C4-2B (cell line): ENCODE measurements at regions not wholly inside any gene's neighbourhood (a gene's known extent, or its start where the extent isn't known, plus 50 kb on each side); places are given as distances from the start of the nearest gene placed in this dataset.
"Not testable (repeated sequence)": the region's sequence is repeated elsewhere in the genome, so short reads cannot be mapped to it uniquely, and the experiment has no call there.

Experiments used
- H3K27ac ChIP-seq: fragments of 450-650 bp; 2 replicates; pipeline ENCODE4 v1.5.1; 2017
- ZFX ChIP-seq: fragments of 450-650 bp; IDR thresholded peaks from 2 replicates; pipeline ENCODE4 v1.6.1; 2017
- TF ChIP-seq, protein P1 (sequence below): fragments of 450-650 bp; conservative IDR thresholded peaks from 2 replicates; pipeline ENCODE4 v1.5.1; 2017; ENCODE audit warnings: mild to moderate bottlenecking

DNA sequence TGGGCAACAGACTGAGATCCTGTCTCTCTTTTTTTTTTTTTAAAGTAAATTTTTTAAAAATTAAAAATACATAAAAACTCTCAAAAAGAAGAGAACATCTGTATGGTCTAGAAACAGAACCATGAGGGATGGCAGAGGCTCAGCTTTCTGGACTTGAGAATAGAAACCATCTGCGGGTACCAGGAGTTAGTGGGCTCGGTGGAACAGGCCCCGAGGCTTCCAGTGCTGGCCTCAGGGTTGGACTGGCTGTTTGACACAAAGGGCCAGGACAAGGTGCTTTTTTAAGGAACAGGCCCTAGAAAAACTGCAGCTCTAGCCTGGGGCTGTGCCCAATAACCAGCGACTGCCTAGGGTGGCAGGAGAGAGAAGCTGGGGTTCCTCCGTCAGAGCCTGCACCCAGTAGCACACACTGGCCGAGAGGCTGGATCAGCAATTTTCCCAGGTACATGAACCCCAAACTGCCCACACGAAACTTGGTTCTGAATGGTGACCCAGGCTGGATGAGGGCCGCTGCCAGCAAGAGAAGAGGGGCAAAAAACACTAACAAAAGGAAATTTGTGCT lies 131.0 kb upstream of the OLIG3 start:
- TF ChIP-seq, protein P1, sequence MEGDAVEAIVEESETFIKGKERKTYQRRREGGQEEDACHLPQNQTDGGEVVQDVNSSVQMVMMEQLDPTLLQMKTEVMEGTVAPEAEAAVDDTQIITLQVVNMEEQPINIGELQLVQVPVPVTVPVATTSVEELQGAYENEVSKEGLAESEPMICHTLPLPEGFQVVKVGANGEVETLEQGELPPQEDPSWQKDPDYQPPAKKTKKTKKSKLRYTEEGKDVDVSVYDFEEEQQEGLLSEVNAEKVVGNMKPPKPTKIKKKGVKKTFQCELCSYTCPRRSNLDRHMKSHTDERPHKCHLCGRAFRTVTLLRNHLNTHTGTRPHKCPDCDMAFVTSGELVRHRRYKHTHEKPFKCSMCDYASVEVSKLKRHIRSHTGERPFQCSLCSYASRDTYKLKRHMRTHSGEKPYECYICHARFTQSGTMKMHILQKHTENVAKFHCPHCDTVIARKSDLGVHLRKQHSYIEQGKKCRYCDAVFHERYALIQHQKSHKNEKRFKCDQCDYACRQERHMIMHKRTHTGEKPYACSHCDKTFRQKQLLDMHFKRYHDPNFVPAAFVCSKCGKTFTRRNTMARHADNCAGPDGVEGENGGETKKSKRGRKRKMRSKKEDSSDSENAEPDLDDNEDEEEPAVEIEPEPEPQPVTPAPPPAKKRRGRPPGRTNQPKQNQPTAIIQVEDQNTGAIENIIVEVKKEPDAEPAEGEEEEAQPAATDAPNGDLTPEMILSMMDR = no peak
- no peak for TF ChIP-seq ZFX
- H3K27ac ChIP-seq = no peak overlapping the region

DNA sequence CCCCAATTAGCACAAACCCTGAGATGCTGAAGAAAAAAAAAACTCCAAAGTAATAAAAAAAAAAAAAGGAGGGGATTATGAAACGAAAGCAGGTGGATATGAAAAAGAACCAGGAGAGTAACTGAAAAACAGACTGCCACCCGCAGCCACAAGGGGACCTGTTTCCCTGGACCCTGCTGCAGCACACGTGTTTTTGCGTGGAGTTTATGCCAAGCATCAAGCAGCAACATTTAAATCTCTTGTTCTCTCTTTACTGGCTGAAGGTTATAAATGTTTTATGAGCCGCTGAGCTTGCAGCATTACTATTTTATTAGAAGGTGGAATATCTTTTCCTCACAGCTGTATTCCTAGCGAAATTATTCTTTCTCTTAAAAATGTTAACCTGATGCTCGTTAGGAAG lies 131.6 kb upstream of the OLIG3 start:
- no peak for TF ChIP-seq ZFX
- TF ChIP-seq, protein P1 = peak; percentile 51
- no peak overlapping the region for H3K27ac ChIP-seq

DNA sequence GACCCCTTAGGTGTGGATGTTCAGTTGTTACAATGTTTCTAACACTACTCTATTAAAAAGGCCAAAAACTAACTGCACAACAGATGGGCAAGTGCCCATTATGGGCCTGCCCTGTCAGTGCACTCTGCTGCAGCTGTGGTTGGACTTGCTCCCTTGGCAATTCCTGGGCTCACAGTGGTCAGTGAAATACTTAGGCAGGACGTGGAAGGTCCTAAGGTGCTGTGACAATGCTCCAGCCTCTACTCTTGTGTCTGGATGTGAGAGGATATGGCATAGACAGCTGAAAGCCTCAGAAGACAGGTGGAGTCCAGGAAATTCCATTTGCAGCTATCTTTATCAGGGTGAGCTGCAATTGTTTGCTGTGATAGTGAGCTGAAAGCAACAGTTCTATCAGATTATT lies 136.5 kb upstream of the OLIG3 start:
- H3K27ac ChIP-seq = no peak overlapping the region
- TF ChIP-seq, protein P1 = no peak
- no peak for TF ChIP-seq ZFX

DNA sequence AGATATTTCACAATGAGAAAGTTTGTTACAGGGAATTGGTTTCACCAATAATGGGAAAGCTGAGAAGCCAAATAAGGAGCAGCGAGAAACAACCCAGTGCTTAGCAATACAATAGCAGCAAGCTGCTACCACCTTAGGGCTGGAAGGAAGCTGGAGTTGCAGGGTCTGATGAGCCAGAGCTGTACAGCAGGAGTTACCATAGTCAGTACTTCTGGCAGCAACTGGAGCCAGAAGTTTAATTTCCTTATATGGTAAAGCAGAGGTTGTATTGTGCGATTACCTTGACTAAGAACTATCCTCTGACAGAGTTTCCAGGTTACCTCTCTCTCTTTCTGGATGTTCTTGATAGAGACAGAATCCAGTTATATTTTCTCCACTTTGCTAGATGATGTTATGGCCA lies 137.1 kb upstream of the OLIG3 start:
- no peak overlapping the region for H3K27ac ChIP-seq
- TF ChIP-seq, protein P1 = no peak
- no peak for TF ChIP-seq ZFX

DNA sequence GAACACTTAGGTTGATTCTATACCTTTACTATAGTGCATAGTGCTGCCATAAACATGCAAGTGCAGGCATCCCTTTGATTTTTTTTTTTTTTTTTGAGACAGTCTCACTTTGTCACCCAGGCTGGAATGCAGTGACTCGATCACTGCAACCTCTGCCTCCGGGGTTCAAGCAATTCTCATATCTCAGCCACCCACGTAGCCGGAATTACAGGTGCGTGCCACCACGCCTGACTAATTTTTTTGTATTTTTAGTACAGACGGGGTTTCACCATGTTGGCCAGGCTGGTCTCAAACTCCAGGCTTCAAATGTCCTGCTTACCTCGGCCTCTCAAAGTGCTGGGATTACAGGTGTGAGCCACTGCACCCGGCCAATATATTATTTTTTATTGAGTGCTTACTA lies 140.0 kb upstream of the OLIG3 start:
- not testable (repeated sequence) for H3K27ac ChIP-seq

DNA sequence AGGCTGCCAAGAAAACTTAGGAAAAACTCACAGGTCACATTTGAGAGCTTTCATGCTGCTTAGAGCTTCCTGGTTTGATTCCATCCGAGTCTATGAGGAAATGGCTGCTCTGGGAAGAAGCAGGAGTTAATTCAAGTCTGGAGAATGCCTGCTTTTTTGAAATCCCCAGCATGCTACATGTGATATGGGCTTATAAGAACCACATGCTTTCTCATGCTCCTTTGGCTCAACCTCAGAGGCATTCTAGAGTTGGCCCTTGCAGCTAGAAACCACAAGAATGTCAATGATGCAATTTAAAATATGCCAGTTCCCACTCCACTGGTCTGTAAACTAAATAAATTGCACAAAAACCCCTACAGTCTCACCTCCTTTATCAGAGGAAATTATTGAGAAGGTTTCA lies 142.9 kb upstream of the OLIG3 start:
- H3K27ac ChIP-seq = no peak overlapping the region

DNA sequence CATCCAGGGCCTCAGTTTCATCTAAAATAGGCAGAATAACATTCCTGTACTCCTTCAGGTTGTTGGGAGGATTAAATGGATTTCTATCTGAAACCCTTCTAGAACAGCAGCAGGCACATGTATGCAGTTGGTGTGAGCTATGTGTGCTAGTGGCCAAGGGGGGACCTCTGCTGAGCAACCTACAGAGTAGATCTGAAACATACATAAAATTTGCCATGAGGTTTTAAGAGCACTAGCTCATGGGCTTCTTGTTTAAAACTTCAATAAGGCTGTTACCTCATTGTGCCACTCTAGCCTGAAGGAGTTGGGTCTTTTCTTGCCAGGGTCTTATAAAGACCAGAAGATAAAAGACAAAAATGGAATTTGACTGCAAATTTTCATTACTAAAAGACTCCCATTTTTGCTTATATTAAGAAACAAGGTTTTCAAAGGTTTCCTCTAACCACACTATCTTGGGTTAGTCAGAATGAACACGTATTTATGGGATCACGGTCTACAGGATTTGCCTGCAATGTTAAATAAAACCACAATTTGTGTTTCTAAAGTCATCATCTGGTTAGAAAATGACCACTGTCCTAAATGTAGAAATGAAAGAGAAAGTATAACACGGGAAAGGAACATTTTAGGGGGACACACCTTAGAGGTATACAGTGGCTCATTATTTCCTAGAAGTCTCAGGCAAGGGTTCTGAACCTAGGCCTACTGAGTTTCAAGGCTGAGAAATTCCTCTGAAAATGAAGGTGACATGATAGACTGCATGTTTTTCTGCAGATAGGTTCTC lies 144.9 kb upstream of the OLIG3 start:
- no peak overlapping the region for H3K27ac ChIP-seq
- no peak for TF ChIP-seq ZFX
- TF ChIP-seq, protein P1 = no peak

More for the DNA sequence above, 142.9 kb upstream of the OLIG3 start:
- TF ChIP-seq ZFX = no peak
- TF ChIP-seq, protein P1 = no peak

DNA sequence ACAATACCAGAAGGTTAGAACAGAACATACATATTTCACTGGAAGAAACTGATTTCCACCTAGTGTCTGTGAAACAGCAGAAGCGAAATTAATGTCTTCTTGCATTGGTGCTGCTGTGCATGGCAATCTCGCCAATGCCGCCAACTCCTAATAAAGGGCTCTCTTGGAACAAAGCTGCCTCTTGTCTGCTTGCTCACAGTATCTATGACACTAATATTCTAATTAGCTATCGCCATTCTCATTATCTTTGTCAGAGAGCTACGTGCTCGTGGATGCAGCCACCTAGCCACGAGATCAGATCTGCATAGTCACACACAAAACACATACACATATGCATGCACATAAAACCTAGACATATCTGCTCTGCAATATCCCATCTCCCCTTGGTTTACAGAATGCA lies 145.9 kb upstream of the OLIG3 start:
- H3K27ac ChIP-seq = no peak overlapping the region
- TF ChIP-seq ZFX = no peak
- TF ChIP-seq, protein P1 = no peak
